HG03571 (cell line): ENCODE measurements at regions not wholly inside any gene's neighbourhood (a gene's known extent, or its start where the extent isn't known, plus 50 kb on each side); places are given as distances from the start of the nearest gene placed in this dataset.
"Not testable (repeated sequence)": the region's sequence is repeated elsewhere in the genome, so short reads cannot be mapped to it uniquely, and the experiment has no call there.

Experiments
- ATAC-seq: cut with Tn5 transposase; IDR thresholded peaks from one replicate; pipeline ENCODE4 v1.9.1; 2021; ENCODE audit not compliant: unreplicated experiment

DNA sequence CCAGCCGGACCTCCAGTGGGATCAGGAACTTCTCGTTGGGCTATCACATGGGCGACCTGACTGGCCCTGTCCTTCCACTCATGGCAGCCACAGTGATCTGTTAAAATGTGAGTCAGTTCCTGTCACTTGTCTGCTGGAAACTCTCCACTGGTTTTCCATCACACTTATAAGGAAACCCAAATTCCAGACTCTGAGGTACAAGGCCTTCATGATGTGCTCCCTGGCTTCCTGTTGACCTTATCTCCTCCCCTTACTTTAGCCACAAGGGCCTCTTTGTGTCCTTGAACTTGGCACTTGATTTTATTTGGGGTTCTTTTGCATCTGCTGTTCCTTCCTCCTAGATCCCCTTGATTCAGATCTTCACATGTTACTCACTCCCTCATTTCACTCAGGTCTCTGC lies 96.8 kb downstream of the TENT5C start:
- no peak for ATAC-seq

DNA sequence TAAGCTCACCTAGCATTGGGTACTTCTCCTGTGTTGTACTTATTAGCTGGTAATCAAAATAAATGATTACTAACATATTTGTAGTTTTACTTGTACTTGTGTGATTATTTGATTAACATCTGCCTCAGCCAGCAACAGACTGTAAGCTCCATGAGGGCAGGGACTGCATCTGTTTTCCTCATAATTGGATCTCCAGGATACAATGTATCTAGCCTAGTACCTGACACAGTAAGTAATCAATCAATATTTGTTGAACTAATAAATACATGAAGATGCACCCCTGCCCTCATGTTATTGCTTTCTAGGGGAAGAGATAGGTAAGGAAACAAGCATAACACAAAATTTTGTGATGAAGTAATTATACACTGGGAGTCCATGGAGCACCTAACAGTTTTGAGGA lies 101.5 kb downstream of the TENT5C start:
- no peak for ATAC-seq

DNA sequence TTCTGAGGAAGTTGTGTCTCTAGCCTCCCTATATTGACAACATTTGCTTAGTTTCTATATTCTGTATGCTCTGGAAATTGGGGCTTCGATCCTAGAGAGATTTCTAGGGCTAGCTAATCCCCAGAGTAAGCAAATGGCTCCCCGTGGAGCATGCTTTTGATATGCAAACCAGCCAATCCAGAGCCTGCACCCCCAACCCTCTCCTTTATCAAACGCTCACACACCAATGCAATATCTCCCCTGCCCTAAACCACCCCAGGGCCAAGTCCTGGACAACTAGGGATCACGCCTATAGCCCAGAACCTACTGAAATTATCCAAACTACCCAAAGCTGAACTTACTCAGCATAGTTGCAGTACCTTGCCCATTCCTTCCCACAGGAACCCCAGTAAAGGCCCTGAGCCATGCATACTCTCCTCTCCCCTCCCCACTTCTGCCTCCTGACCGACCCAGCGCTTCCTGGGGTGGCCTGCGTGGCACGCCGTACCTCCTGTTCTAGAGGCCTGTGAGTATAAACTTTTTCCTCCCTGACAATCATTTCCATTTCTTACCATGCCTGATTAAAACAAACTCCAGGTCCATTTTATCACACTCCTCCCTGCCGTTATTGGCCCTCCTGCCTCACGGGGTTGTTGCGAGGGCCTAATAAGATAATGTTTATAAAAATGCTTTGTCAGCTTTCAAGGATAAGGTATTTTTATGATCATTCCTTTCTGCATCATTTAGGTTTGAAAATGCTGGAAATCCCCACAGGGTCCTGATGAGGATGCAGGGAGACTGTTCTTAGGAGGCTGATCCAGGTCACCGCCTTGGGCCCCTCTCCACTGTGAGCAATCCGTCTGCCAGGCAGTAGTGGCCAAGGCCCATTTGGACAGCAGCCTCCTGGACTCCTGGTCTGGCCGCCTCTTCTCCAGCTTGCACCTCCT lies 102.7 kb downstream of the TENT5C start:
- no peak for ATAC-seq

DNA sequence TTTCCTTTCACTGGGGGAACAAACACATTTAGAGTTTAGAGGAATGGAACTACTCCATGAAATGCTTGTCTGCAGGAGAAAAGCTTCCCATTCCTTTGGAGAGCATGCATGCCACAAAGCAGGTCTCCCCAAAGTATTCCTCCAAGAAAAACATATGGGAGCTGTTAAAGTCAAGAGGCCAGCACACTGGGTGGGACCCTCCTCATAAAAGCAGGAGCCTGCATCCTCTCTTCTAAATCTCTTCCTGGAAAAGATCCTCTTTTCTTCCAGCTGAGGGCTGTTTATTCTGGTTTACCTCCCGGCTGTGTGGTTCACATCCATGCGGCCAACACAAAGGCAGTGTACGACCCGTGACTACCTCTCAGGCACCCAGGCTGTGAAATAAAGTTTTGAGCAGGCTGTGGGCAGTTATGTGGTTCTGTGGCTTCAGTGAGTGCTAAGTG lies 103.4 kb downstream of the TENT5C start:
- ATAC-seq = no peak

DNA sequence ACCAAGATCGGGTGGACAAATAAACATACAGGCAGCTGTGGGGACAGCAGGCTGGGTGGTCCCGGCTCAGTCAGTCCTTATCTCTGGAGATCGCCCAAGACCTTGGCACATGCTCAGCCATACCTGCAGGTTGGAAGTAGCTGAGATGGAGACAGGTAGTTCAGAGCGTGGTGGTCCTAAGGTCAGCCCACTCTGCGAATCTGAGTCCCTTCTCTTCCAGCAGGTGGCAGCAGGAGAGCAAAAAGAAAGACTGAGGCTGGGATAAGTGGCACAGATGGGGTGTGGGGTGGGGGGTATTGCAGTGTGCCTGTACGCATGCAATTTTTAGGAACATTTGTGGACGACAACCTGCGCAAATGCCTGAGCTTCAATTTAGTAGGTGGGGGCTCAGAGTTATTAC lies 104.9 kb downstream of the TENT5C start:
- no peak for ATAC-seq

DNA sequence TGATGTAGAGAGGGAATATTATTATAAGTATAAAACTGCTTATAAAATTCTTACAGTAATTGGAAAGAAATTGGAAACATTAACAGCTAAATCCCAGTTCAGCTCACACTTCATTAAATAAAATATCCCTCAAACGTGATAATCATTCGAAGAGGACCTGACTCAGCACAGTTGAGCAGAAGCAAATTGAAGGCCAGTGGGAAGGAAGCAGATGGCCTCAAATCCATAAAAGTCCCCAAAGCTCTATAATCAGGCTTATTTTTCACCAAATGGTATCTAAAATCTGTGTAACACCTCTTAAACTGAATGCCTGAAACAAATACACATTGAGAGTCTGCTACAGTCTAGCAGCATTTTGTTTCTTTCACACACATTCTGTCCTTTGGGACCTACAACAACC lies 106.8 kb downstream of the TENT5C start:
- ATAC-seq = no peak

DNA sequence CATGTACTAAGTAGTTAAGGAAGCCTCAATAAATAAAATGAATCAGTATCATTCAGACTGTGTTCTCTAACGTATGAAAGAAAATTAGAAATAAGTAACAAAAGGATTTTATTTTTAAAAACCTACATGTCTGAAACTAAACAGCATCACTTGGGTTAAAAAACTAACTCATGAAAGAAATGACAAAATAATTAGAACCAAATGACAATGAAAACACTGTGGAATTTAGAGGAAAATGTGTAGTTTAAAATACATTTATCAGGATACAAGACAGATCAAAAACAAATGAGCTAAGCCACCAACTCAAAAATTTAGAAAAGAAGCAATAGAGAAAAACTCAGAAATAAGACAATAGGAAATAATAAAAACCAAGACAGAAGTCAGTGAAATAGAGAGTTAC lies 108.7 kb downstream of the TENT5C start:
- ATAC-seq = no peak

DNA sequence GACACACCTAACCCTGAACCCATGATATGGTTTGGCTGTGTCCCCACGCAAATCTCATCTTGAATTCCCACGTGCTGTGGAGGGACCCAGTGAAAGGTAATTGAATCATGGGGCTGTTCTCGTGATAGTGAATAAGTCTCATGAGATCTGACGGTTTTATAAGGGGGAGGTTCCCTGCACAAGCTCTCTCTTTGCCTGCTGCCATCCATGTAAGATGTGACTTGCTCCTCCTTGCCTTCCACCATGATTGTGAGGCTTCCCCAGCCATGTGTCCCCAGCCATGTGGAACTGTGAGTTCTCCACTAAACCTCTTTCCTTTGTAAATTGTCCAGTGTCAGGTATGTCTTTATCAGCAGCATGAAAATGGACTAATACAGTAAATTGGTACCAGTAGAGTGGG lies 110.2 kb downstream of the TENT5C start:
- ATAC-seq = not testable (repeated sequence)

DNA sequence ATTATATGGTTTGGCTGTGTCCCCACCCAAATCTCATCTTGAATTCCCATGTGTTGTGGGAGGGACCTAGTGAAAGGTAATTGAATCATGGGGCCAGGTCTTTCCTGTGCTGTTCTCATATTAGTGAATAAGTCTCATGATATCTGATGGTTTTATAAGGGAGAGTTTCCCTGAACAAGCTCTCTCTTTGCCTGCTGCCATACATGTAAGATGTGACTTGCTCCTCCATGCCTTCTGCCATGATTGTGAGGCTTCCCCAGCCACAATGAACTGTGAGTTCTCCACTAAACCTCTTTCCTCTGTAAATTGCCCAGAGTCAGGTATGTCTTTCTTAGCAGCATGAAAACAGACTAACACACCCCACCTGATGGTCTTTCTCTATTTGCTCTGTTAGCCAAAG lies 112.1 kb downstream of the TENT5C start:
- ATAC-seq = not testable (repeated sequence)

DNA sequence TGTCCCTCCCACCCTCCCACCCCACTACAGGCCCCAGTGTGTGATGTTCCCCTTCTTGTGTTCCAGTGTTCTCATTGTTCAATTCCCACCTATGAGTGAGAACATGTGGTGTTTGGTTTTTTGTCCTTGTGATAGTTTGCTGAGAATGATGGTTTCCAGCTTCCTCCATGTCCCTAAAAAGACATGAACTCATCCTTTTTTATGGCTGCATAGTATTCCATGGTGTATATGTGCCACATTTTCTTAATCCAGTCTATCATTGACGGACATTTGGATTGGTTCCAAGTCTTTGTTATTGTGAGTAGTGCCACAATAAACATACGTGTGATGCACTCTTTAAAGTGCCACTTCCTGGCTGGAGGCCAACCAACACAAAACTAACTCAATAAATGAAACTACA lies 112.7 kb downstream of the TENT5C start:
- not testable (repeated sequence) for ATAC-seq

DNA sequence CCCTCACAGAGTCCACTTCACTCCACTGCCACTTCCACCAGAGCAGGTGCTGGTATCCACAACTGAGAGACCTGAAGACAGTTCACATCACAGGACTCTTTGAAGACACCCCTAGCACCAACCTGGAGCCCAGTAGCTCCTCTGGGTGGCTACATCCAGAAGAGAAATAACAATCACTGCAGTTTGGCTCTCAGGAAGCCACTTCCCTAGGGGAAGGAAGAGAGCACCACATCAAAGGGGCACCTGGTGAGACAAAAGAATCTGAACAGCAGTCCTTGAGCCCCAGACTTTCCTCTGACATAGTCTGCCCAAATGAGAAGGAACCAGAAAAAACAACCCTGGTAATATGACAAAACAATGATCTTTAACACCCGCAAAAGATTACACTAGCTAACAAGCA lies 113.2 kb downstream of the TENT5C start:
- ATAC-seq = no peak

DNA sequence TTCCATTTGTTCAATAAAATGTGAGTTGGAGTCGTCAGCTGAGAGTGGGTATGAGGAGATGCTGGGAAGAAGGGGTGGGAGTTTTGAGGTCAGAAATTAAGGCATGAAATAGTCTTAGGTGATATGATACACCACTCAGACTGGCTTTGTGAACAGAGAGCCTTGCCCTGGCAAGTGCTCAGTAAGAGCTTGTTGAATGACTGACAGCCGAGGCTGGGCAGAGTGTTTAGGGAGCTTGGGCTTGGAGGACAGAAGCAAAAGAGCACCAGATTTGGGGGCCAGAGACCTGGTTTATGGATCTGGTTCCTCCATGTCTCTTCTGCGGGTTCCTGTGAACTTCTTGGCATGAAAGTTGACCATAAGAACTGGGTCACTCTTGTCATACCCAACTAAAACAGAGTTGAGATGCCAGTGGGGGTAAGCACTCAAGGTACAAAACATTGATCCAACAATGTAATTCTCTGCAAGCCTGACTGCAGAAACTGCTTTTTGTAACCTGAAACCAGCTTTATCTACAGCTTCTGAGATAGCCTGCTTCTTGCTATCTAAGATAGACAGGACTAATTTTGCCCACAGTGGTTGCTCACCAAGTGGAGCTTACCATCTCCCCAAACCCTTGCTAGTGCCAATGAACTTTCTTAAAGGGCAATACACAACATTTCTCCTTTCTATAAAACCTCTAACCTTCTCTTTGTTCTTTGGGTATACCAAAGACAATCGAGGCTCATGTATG lies 126.4 kb downstream of the TENT5C start:
- ATAC-seq = no peak

DNA sequence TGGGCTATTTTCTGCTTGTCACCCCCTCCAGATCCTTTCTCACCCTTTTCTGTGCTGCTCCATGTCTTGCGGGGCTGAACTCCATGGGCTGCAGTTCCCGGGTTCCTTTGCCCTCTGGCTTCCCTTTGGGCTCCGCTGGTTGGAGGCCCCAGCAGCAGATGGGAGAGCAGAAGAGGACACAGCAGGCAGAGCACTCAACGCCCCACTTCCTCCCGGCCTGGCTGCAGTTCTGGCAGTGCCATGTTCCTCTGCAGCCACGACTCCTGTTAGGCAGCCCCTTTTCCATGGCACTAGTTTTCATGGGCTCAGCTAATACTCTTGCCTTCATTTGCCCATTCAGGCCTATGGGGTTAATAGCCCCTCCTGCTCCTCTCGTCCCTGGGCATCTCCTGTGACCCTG lies 127.1 kb downstream of the TENT5C start:
- no peak for ATAC-seq

DNA sequence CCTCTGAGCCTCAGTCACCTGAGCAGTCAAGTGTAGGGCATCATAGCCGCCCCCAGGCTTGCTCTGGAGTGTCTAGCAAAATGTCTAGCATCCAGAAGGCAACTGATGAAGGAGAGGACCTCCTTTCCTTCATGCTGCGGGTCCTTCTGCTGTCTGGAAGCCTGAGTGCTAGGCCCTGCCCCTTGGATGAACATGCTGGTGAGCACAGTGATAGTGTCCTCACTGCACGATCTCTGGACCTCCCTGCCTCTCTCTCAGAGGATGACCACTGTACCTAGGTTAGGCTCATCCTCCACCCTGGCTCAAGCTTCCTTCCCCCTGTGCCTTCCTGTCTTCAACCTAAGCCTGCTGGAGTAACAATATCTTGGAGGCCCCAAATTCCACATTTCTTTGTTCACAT lies 128.6 kb downstream of the TENT5C start:
- no peak for ATAC-seq

DNA sequence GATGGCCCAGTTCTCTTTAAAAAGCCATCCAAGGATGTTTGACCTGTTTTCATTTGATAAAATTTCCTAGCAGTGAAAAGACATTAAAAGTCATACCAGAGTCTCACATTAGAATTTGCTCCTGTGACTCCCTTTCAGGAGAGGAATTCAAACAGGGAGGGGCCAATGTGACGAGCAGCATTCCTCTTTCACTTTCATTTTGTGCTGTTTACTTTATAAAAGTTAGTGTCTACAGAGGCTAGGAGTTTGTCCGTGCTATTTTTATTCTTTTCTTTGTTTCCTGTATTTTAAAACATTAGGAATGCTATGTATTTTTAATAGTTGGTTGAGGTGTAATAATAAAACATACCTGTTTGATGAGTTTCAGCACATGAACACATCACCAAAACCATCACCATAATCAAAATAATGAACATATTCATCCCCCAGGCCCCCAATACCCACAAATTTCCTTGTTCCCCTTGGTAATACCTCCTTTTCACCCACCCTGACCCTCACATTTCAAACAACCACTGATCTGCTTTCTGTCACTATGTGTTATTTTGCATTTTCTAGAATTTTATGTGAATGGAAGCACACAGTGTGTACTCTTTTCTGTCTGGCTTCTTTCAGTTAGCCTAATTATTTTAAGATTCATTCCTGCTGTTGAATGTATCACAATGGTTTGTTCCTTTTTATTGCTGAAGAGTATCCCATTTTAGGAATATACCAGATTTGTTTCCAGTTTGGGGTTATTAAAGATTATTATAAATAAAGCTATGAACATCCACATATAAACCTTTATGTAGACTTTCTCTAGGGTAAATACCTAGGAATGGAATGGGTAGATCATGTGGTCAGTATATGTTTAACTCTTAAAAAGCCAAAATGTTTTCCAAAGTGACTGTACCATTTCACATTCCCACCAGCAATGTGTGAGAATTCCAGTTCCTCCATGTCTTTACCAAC lies 129.5 kb downstream of the TENT5C start:
- no peak for ATAC-seq

DNA sequence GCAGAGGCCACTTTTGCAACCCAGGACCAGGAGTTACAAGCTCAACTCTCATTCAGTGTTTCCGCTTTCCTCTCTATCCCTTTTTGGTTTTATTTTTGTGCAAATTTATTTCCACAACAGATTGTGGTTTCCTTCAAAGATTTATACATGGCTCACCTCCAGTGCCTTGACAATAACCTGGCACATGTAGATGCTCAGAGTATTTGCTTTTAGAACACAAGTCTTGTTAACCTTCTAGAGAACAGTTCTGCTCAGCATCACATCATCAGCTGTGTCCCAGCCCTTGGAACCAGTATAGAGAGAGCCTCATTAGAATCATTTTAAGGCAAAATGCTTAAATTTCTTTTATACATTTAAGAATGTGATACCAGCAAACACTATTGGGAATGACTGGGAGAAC lies 133.7 kb downstream of the TENT5C start:
- no peak for ATAC-seq

DNA sequence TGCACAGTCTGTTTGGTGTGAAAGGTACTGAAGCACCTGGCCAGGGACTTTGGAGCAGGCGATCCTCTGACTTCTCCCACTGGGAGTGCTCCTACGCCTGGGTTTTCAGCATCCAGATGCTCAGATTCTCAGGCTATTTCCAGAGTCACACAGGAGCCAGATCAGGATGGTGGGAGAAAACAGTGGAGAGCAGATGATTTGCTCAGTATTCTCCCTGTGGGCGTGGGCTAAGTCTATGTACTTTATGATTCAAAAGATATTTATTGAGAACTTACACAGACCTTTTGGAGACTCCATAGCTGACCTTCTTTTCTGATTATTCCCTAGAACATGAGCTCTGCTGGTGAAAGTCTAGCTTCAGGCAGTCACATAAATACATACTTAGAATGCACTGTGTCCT lies 134.6 kb downstream of the TENT5C start:
- ATAC-seq = no peak

DNA sequence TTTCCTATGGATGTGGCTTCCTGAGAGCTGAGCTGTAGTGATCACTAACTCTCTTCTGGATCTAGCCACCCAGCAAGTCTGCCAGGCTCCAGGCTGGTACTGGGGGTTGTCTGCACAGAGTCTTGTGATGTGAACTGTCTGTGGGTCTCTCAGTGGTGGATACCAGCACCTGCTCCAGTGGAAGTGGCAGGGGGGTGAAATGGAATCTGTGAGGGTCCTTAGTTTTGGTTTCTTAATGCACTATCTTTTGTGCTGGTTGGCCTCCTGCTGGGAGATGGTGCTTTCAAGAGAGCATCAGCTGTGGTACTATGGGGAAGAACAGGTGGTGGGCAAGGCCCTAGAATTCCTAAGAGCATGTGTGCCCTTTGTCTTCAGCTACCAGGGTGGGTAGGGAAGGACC lies 140.7 kb downstream of the TENT5C start:
- not testable (repeated sequence) for ATAC-seq

DNA sequence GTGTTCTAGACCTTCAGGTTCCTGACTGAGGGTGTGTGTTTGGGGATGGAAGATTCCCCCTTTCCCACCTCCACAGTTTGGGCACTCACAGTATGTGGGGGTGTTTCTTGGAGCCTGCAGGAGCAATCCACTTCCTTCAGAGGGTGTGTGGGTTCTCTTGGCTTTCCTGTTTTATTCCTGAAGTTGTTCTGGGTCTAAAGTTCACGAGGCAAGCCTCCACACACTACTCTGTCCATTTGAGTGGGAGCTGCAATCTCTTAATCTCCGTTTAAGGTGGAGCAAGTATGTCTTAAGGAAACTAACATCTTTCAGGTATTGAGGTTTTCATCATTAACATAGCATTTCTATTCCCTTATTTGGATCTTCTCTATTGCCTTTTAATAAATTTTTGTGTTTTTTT lies 141.8 kb downstream of the TENT5C start:
- no peak for ATAC-seq

DNA sequence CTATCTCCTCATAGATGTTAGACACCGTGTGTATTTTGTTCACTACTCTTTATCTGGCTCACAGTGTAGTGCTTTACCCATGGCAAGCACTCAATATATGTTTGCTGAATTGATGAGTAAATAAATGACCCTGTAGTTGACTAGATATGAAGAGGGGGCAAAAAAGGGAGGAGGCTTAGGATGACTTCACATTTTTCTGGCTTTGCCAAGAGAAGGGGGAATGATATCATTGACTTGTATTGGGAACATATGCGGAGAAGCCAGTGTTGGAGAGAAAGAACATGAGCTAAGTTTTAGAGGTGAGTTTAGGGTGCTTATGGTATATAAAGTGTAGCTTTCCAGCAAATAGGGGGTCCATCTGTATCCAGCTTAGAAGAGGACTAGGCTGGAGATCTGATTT lies 145.5 kb downstream of the TENT5C start:
- no peak for ATAC-seq

DNA sequence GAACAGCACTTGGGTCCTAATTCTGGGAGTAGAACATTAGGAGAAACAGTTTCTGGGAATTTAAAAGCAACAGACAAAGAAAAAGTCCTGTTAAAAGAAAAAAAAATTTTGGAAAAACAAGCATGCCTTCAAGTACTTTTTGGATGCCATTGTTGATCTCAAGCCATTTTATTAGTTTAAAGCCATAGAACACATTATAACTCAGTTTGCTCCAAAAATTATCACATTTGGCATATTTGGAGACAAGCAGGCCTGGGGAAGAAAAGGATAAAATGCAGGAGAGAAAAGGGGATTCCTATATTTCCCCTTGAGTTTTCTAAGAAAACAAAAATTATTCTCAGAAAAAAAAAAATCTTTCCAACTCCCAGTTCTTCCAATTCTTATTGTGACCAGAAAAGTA lies 146.8 kb downstream of the TENT5C start:
- ATAC-seq = no peak
